Lower leg skin (tissue), 4 donors: ENCODE measurements at regions not wholly inside any gene's neighbourhood (a gene's known extent, or its start where the extent isn't known, plus 50 kb on each side); places are given as distances from the start of the nearest gene placed in this dataset.

Source experiments
- DNase-seq, 2 donors: peaks; one replicate each; pipeline ENCODE4 v3.0.0-alpha.2; 2019; ENCODE audit warnings: low spot score in 2 of 2
- H3K4me3 ChIP-seq: fragments of 200-600 bp; sonication (generic); 2 replicates; pipeline ENCODE4 v1.5.1; 2017; ENCODE audit warnings: mild to moderate bottlenecking, low read depth; ENCODE audit not compliant: poor library complexity, severe bottlenecking
- POLR2A ChIP-seq, 2 donors: fragments of 450-650 bp; IDR thresholded peaks; one replicate each; pipeline ENCODE4 v1.6.1; 2016 to 2017; ENCODE audit warnings: antibody characterized with exemption in 2 of 2, mild to moderate bottlenecking in 1 of 2, moderate library complexity in 1 of 2
- WGBS, 2 donors: methylation state at CpG; one replicate each; pipeline ENCODE4 v1.1.5; 2018; 5-methylcytosine and 5-hydroxymethylcytosine counted together
- intact Hi-C: fragments of 100-400 bp; cut with DNase I; formaldehyde crosslinking; loops from one replicate; pipeline ENCODE4 v1.15.0; 2023; ENCODE audit warnings: low total_unique reads
- TF ChIP-seq, protein P1 (sequence below), 3 donors: fragments of 450-650 bp; IDR thresholded peaks; one replicate each; pipeline ENCODE4 v1.5.1; 2016; ENCODE audit warnings: antibody characterized with exemption in 3 of 3, mild to moderate bottlenecking in 3 of 3, moderate library complexity in 2 of 3

DNA sequence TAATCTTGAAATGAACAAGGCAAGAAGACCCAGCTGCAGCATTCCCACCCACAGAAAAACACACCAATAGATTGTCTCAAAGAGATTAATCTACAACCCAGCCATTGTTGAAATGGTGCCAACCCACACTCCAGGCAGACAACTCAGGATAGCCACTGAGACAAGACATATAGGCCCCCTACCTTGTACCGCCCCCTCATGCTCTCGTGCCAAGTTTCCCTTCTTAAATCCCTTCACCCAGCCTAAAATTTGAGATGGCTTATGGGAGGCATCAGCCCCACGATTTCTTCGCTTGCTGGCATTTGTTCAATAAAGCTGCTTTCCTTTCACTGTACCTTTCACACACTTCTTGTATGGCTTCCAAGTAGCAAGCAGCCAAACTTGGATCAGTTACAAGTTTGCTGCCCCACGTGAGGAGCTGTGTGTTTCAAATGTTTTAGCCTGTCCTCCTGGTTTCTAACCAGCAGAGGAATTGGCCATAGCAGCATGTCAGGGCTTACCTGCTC, 1754.1 kb downstream of the C4orf33 start:
- TF ChIP-seq, protein P1, sequence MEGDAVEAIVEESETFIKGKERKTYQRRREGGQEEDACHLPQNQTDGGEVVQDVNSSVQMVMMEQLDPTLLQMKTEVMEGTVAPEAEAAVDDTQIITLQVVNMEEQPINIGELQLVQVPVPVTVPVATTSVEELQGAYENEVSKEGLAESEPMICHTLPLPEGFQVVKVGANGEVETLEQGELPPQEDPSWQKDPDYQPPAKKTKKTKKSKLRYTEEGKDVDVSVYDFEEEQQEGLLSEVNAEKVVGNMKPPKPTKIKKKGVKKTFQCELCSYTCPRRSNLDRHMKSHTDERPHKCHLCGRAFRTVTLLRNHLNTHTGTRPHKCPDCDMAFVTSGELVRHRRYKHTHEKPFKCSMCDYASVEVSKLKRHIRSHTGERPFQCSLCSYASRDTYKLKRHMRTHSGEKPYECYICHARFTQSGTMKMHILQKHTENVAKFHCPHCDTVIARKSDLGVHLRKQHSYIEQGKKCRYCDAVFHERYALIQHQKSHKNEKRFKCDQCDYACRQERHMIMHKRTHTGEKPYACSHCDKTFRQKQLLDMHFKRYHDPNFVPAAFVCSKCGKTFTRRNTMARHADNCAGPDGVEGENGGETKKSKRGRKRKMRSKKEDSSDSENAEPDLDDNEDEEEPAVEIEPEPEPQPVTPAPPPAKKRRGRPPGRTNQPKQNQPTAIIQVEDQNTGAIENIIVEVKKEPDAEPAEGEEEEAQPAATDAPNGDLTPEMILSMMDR (IDR thresholded peaks at IDR 0.05): no peak
- TF ChIP-seq POLR2A (IDR thresholded peaks at IDR 0.05): no peak
- WGBS, 2 donors: 46 to 52% methylated on average over 5 of the region's 5 CpGs
- intact Hi-C loops: no loop called here
- no peak overlapping the region for H3K4me3 ChIP-seq
- DNase-seq: no peak

DNA sequence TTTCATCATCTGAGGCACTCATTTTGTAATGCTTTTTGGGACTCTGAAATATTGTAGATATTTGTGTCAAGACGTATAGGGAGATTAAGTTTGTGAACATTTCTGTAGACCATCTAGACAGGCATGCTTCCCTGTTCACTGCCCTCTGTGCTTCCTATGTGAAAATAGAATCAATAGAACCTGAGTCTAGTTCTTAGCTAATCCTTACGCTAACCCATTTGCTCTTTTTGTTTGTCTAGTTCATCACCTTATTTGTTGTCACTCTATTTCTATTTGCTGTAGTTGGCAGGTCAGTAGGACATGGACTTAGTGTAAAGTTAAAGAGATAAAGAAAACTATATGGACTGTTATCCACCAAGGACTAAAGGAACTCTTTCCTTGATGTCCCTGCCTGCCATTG, 1755.2 kb downstream of the C4orf33 start:
- TF ChIP-seq POLR2A (IDR thresholded peaks at IDR 0.05): no peak
- TF ChIP-seq, protein P1 (IDR thresholded peaks at IDR 0.05): no peak
- no peak overlapping the region for H3K4me3 ChIP-seq
- WGBS, 2 donors: 50 to 90% methylated on average over 2 of the region's 2 CpGs
- no peak for DNase-seq
- intact Hi-C loops: no loop called here

DNA sequence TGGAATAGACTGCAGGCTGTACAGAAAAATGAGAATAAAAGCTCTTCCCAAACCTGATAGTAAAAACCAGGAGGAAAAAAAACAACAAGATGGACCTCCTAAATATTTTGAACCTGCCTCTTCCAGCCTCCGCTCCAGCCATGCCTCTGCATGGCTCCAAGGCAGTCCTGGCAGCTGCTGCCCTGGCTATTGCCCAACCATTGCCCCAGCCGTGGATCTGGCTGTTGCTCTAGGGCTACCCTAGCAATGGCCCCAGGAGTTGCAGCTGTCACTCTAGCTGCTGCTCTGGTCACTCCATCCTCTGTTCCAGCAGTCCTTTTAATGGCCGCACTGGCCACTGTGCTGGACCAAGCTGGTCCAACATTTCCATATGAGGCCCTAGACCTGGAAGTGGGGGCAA, 1756.0 kb downstream of the C4orf33 start:
- WGBS, 2 donors: 76 to 93% methylated on average over 3 of the region's 3 CpGs
- intact Hi-C loops: no loop called here
- TF ChIP-seq, protein P1 (IDR thresholded peaks at IDR 0.05): no peak
- no peak for TF ChIP-seq POLR2A (IDR thresholded peaks at IDR 0.05)
- no peak for DNase-seq
- H3K4me3 ChIP-seq: no peak overlapping the region

DNA sequence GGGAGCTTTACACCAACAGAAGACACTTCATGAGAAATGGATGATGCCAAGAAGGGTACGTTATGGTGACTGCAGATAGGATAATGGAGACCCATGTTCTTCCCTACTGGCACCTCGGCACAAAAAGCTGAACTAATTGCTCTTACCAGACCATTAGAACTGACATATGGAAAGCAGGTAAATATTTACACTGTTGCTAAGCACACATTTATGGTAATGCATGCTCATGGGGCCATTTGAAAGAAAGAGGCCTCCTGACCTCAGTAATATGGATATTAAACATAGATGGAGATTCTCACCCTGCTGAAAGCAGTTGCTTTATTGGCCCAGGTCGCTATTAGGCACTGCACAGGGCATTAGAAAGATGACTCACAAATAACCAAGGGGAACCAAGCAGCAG, 1759.6 kb downstream of the C4orf33 start:
- TF ChIP-seq, protein P1 (IDR thresholded peaks at IDR 0.05): no peak
- TF ChIP-seq POLR2A (IDR thresholded peaks at IDR 0.05): no peak
- 48 to 55% methylated on average over 3 of the region's 3 CpGs for WGBS, 2 donors
- no peak for DNase-seq

DNA sequence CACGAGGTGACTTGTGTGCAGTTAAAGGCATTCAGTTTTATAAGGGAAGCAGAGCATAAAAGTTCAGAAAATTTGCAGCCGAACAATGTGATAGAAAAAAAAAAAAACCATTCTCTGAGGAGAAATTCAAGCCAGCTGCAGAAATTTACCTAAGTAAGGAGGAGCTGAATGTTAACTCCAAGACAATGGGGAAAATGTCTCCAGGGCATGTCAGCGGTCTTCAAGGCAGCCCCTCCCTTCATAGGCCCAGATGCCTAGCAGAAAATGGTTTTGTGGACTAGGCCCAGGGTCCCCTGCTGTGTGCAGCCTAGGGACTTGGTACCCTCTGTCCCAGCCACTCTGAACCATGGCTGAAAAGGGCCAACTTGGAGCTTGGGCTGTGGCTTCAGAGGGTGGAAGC, 1764.0 kb downstream of the C4orf33 start:
- no peak overlapping the region for H3K4me3 ChIP-seq
- no peak for DNase-seq
- WGBS, 2 donors: 64 to 70% methylated on average over 3 of the region's 3 CpGs
- intact Hi-C loops: loop anchor here (5.0 kb wide), 1 partner anchor 1433 kb away; no protein-coding TSS in a partner anchor
- TF ChIP-seq, protein P1 (IDR thresholded peaks at IDR 0.05): no peak
- TF ChIP-seq POLR2A (IDR thresholded peaks at IDR 0.05): no peak

More for the DNA sequence above, 1759.6 kb downstream of the C4orf33 start:
- H3K4me3 ChIP-seq: no peak overlapping the region
- intact Hi-C loops: no loop called here

DNA sequence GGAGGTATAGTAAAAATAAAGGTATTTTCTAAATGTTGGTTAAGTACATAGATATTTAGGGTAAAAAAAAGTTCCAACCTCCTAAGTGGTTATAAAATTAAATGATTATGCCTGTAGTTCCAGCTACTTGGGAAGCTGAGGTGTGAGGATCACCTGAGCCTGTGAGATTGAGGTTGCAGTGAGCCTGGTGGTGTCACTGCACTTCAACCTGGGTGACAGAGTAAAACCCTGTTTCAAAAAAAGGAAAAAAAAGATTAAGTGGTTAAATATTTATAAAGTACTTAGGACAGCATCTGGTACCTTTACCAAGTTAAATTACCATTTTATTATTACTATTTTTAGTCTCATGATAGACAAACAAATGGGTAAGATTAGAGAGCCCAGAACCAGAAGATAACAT, 1801.0 kb downstream of the C4orf33 start:
- no peak overlapping the region for H3K4me3 ChIP-seq
- no peak for DNase-seq
- intact Hi-C loops: no loop called here
- TF ChIP-seq, protein P1 (IDR thresholded peaks at IDR 0.05): no peak
- TF ChIP-seq POLR2A (IDR thresholded peaks at IDR 0.05): no peak
